NOMO-1 treated with DMSO at 0.1 percent for 48 hours (cell line): ENCODE measurements at regions not wholly inside any gene's neighbourhood (a gene's known extent, or its start where the extent isn't known, plus 50 kb on each side); places are given as distances from the start of the nearest gene placed in this dataset.
"Not testable (repeated sequence)": the region's sequence is repeated elsewhere in the genome, so short reads cannot be mapped to it uniquely, and the experiment has no call there.

Source experiments
- DNase-seq: peaks from one replicate; lab custom pipeline; 2025; ENCODE audit not compliant: unreplicated experiment; lab: John Stamatoyannopoulos, UW

GRCh38 chr3:197373096-197373495 lies 74.7 kb upstream of the DLG1 start:
- no peak for DNase-seq

- DNase-seq, result no peak
These were observed 73.7 kb upstream of the DLG1 start for GRCh38 chr3:197372047-197372661.

GRCh38 chr3:197371591-197372046 lies 73.2 kb upstream of the DLG1 start:
- DNase-seq, result no peak

GRCh38 chr3:197369545-197369944 lies 71.1 kb upstream of the DLG1 start:
- no peak for DNase-seq

GRCh38 chr3:197368821-197369220 lies 70.4 kb upstream of the DLG1 start:
- no peak for DNase-seq

- DNase-seq, result no peak
These were observed 69.9 kb upstream of the DLG1 start for GRCh38 chr3:197368330-197368729.

- no peak for DNase-seq
These were observed 68.8 kb upstream of the DLG1 start for GRCh38 chr3:197367081-197367780.

- DNase-seq, result no peak
These were observed 68.1 kb upstream of the DLG1 start for GRCh38 chr3:197366301-197367044.

- no peak for DNase-seq
These were observed 67.2 kb upstream of the DLG1 start for GRCh38 chr3:197365586-197365985.

- no peak for DNase-seq
These were observed 66.1 kb upstream of the DLG1 start for GRCh38 chr3:197364410-197365071.

- no peak for DNase-seq
These were observed 65.4 kb upstream of the DLG1 start for GRCh38 chr3:197363553-197364409.

GRCh38 chr3:197362081-197362480 lies 63.7 kb upstream of the DLG1 start:
- DNase-seq, result no peak

GRCh38 chr3:197360095-197360494 lies 61.7 kb upstream of the DLG1 start:
- not testable (repeated sequence) for DNase-seq

GRCh38 chr3:197359476-197359875 lies 61.1 kb upstream of the DLG1 start:
- DNase-seq, result not testable (repeated sequence)

GRCh38 chr3:197356741-197357140 lies 58.3 kb upstream of the DLG1 start:
- DNase-seq, result no peak

- no peak for DNase-seq
These were observed 57.9 kb upstream of the DLG1 start for GRCh38 chr3:197356275-197356674.

GRCh38 chr3:197355713-197356112 lies 57.3 kb upstream of the DLG1 start:
- no peak for DNase-seq

- DNase-seq, result no peak
These were observed 56.2 kb upstream of the DLG1 start for GRCh38 chr3:197354568-197355001.

GRCh38 chr3:197353867-197354567 lies 55.6 kb upstream of the DLG1 start:
- no peak for DNase-seq
